ENCODE measurements at regions not wholly inside any gene's neighbourhood (a gene's known extent, or its start where the extent isn't known, plus 50 kb on each side); places are given as distances from the start of the nearest gene placed in this dataset.

DNA sequence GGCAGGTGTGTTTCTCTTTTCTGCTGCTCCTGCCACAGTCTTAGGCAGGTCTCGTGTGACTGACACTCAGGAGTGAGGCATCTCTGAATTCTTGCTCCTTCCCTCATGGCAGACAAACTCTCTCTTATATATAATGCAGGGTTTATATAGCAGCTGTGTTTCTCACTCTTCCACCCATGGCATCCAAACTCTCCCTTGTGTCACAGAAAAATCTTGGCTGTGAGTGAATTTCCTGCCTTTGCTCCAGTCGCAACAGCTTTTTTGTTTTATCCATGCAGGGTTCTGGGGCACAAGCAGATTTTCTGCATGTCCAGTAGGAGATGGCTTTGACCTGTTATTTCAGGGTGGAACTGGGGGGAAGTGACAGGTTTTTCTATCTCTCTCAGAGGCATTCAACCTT lies 1275.5 kb downstream of the ADGRL3 start:
- intact Hi-C loops (cut with micrococcal nuclease; ENCODE audit: unreplicated experiment): no loop called here
- H3K27ac ChIP-seq (ENCODE audit: extremely low read length, insufficient read depth, low read length): no peak overlapping the region
- WGBS (ENCODE audit: low lambda C conversion rate): 3% methylated on average over 2 of the region's 2 CpGs
- no peak for ATAC-seq
- H3K4me3 ChIP-seq (replicated peaks in 1 of 3; ENCODE audit: insufficient read depth in 1 of 3, low read depth in 2 of 3, low read length in 3 of 3): no peak overlapping the region
- CTCF ChIA-PET (ENCODE audit: low intra/inter-chr PET ratio, low total read pairs): no interaction called here
- H3K9me3 ChIP-seq (ENCODE audit: low read length): no peaks in the 10 kb centered on the region
- H3K36me3 ChIP-seq (replicated peaks in 1 of 2; ENCODE audit: control insufficient read depth in 1 of 2, insufficient read depth in 2 of 2, low read length in 2 of 2): no peaks in the 10 kb centered on the region
- BruUV-seq (replicated peaks): no TSS peak
- POLR2A ChIA-PET: no interaction called here
- no peaks in the 10 kb centered on the region for H3K79me2 ChIP-seq (ENCODE audit: insufficient read depth, low read length)
- no peak for DNase-seq (ENCODE audit: low spot score)
- H3K9ac ChIP-seq (ENCODE audit: insufficient read depth, low read depth, low read length): no peak overlapping the region
- no peak overlapping the region for H2AFZ ChIP-seq (ENCODE audit: low read length)
- no peaks in the 10 kb centered on the region for H3K27me3 ChIP-seq (ENCODE audit: control insufficient read depth in 1 of 2, insufficient read depth in 2 of 2, low read length in 2 of 2)
- H3K4me1 ChIP-seq (ENCODE audit: insufficient read depth, low read length): no peaks in the 10 kb centered on the region
- no peak for FAIRE-seq
- in situ Hi-C loops (cut with HindIII; ENCODE audit: extremely low pct_ligation_motif_present, low pct_unique_long_range_greater_than_20kb): no loop called here
- H4K20me1 ChIP-seq (ENCODE audit: insufficient read depth, low read length): no peaks in the 10 kb centered on the region
- H3K4me2 ChIP-seq (ENCODE audit: low read depth, low read length): no peak overlapping the region
- TF ChIP-seq AKAP8 (CRISPR knock-in tag; IDR thresholded peaks at IDR 0.05) (no peak), JDP2 (CRISPR knock-in tag; IDR thresholded peaks at IDR 0.05; ENCODE audit: borderline replicate concordance) (no peak), HES4 (CRISPR knock-in tag; IDR thresholded peaks at IDR 0.05; ENCODE audit: borderline replicate concordance) (no peak), HNRNPK (IDR thresholded peaks at IDR 0.05; ENCODE audit: low read depth, low read length, poor library complexity, severe bottlenecking) (no peak), ZNF180 (CRISPR knock-in tag; IDR thresholded peaks at IDR 0.05; ENCODE audit: borderline replicate concordance, low read depth) (no peak), ZHX1 (CRISPR knock-in tag; IDR thresholded peaks at IDR 0.05; ENCODE audit: low read depth) (no peak), GLMP (CRISPR knock-in tag; IDR thresholded peaks at IDR 0.05; ENCODE audit: borderline replicate concordance) (no peak), KDM4B (CRISPR knock-in tag; IDR thresholded peaks at IDR 0.05) (no peak), ZNF672 (CRISPR knock-in tag; IDR thresholded peaks at IDR 0.05) (no peak), MAZ (IDR thresholded peaks at IDR 0.05; ENCODE audit: borderline replicate concordance, low read depth, low read length) (no peak), MAZ (CRISPR knock-in tag; IDR thresholded peaks at IDR 0.05; ENCODE audit: low read depth) (no peak)
- TF ChIP-seq, protein P1, sequence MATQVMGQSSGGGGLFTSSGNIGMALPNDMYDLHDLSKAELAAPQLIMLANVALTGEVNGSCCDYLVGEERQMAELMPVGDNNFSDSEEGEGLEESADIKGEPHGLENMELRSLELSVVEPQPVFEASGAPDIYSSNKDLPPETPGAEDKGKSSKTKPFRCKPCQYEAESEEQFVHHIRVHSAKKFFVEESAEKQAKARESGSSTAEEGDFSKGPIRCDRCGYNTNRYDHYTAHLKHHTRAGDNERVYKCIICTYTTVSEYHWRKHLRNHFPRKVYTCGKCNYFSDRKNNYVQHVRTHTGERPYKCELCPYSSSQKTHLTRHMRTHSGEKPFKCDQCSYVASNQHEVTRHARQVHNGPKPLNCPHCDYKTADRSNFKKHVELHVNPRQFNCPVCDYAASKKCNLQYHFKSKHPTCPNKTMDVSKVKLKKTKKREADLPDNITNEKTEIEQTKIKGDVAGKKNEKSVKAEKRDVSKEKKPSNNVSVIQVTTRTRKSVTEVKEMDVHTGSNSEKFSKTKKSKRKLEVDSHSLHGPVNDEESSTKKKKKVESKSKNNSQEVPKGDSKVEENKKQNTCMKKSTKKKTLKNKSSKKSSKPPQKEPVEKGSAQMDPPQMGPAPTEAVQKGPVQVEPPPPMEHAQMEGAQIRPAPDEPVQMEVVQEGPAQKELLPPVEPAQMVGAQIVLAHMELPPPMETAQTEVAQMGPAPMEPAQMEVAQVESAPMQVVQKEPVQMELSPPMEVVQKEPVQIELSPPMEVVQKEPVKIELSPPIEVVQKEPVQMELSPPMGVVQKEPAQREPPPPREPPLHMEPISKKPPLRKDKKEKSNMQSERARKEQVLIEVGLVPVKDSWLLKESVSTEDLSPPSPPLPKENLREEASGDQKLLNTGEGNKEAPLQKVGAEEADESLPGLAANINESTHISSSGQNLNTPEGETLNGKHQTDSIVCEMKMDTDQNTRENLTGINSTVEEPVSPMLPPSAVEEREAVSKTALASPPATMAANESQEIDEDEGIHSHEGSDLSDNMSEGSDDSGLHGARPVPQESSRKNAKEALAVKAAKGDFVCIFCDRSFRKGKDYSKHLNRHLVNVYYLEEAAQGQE (IDR thresholded peaks at IDR 0.05; ENCODE audit: borderline replicate concordance in 1 of 2, low read depth in 1 of 2, low read length in 2 of 2): no peak
- TF ChIP-seq, protein P2, sequence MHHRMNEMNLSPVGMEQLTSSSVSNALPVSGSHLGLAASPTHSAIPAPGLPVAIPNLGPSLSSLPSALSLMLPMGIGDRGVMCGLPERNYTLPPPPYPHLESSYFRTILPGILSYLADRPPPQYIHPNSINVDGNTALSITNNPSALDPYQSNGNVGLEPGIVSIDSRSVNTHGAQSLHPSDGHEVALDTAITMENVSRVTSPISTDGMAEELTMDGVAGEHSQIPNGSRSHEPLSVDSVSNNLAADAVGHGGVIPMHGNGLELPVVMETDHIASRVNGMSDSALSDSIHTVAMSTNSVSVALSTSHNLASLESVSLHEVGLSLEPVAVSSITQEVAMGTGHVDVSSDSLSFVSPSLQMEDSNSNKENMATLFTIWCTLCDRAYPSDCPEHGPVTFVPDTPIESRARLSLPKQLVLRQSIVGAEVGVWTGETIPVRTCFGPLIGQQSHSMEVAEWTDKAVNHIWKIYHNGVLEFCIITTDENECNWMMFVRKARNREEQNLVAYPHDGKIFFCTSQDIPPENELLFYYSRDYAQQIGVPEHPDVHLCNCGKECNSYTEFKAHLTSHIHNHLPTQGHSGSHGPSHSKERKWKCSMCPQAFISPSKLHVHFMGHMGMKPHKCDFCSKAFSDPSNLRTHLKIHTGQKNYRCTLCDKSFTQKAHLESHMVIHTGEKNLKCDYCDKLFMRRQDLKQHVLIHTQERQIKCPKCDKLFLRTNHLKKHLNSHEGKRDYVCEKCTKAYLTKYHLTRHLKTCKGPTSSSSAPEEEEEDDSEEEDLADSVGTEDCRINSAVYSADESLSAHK (CRISPR knock-in tag; IDR thresholded peaks at IDR 0.05; ENCODE audit: borderline replicate concordance): no peak

Data from HepG2 (cell line).